Endodermal cell (in vitro differentiated cells): ENCODE measurements at regions not wholly inside any gene's neighbourhood (a gene's known extent, or its start where the extent isn't known, plus 50 kb on each side); places are given as distances from the start of the nearest gene placed in this dataset.

Experiments used
- DNase-seq: peaks from one replicate; pipeline ENCODE4 v3.0.0-alpha.2; 2017
- H3K27ac ChIP-seq: 2 replicates; pipeline ENCODE4 v1.5.1; 2013; ENCODE audit warnings: mild to moderate bottlenecking, low read depth, low read length, moderate library complexity
- H3K27me3 ChIP-seq: 2 replicates; pipeline ENCODE4 v1.6.1; 2013; ENCODE audit warnings: mild to moderate bottlenecking, low read length, moderate library complexity; ENCODE audit not compliant: insufficient read depth, control insufficient read depth, poor library complexity, severe bottlenecking
- H3K36me3 ChIP-seq: 2 replicates; pipeline ENCODE4 v1.7.0; 2013; ENCODE audit warnings: mild to moderate bottlenecking, low read length, moderate library complexity; ENCODE audit not compliant: control insufficient read depth, insufficient read depth
- H3K4me1 ChIP-seq: one replicate; pipeline ENCODE4 v1.7.0; 2013; ENCODE audit warnings: low read length; ENCODE audit not compliant: control insufficient read depth, insufficient read depth
- H3K4me3 ChIP-seq: 2 replicates; pipeline ENCODE4 v1.5.1; 2013; ENCODE audit warnings: mild to moderate bottlenecking, low read length, moderate library complexity
- H3K9ac ChIP-seq: 2 replicates; pipeline ENCODE4 v1.6.1; 2013; ENCODE audit warnings: mild to moderate bottlenecking, low read length, moderate library complexity; ENCODE audit not compliant: poor library complexity, severe bottlenecking; ENCODE audit errors: extremely low read depth
- H3K9me3 ChIP-seq: 2 replicates; pipeline ENCODE4 v1.6.1; 2013; ENCODE audit warnings: mild to moderate bottlenecking, low read length, moderate library complexity; ENCODE audit not compliant: control insufficient read depth
- H3K27ac Mint-ChIP-seq: 2 replicates; pipeline ENCODE4 v1.8.0; 2020; ENCODE audit warnings: mixed read lengths
- H3K27me3 Mint-ChIP-seq: 2 replicates; pipeline ENCODE4 v1.8.0; 2021; ENCODE audit warnings: mild to moderate bottlenecking, mixed read lengths; ENCODE audit not compliant: insufficient read depth
- H3K36me3 Mint-ChIP-seq: 2 replicates; pipeline ENCODE4 v1.8.0; 2020; ENCODE audit warnings: low read depth, mixed read lengths
- H3K4me1 Mint-ChIP-seq: 2 replicates; pipeline ENCODE4 v1.8.0; 2020; ENCODE audit warnings: mixed read lengths
- H3K4me3 Mint-ChIP-seq: 2 replicates; pipeline ENCODE4 v1.8.0; 2020; ENCODE audit warnings: mild to moderate bottlenecking, moderate library complexity, mixed read lengths
- H3K9me3 Mint-ChIP-seq: 2 replicates; pipeline ENCODE4 v1.8.0; 2020; ENCODE audit warnings: mild to moderate bottlenecking, mixed read lengths
- CTCF ChIP-seq: fragments of 200-600 bp; sonication (generic); conservative IDR thresholded peaks from 2 replicates; pipeline ENCODE4 v1.5.0; 2021; ENCODE audit warnings: antibody characterized with exemption, mild to moderate bottlenecking
- WGBS, 2 experiments: methylation state at CpG; one replicate each; pipeline versions ENCODE4 v1.1.5 to v1.1.7; 2013; ENCODE audit warnings: missing lambda C conversion rate in 2 of 2, mixed read lengths in 1 of 2; ENCODE audit not compliant: insufficient coverage in 1 of 2, insufficient read length in 1 of 2; 5-methylcytosine and 5-hydroxymethylcytosine counted together

DNA sequence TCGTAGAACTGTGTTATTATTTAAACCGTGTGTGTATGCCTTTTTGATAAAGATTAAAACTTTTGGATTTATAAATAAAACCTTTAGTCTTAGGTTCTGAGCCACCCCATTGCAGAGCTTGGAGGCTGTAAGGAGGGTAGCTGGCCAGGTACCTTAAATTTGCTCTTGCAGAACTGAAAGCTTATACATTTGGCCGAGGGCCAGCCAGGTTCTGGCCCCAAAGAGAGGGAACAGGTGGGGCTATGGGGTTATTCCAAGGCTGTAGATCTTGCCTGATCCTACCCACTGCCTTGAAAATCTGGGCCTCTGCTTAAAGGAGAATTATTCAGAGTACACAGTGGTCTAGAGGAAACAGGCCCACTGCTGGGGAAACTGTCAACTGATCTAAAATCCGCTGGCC is 59.6 kb downstream of the CAMK2N1 start:
- no peaks in the 10 kb centered on the region for H3K36me3 ChIP-seq
- H3K4me1 ChIP-seq, result peaks cover 4% of the 10 kb centered on the region
- no peak for DNase-seq
- TF ChIP-seq CTCF, result no peak
- H3K4me3 Mint-ChIP-seq, result no peak overlapping the region
- no peak overlapping the region for H3K27ac ChIP-seq
- WGBS, 2 experiments, result 87 to 92% methylated on average over 2 to 4 of the region's 4 CpGs
- H3K27me3 Mint-ChIP-seq, result peaks cover 73% of the 10 kb centered on the region
- H3K4me3 ChIP-seq, result no peak overlapping the region
- H3K4me1 Mint-ChIP-seq, result peaks cover 8% of the 10 kb centered on the region
- peaks cover 19% of the 10 kb centered on the region for H3K27me3 ChIP-seq
- H3K36me3 Mint-ChIP-seq, result peaks cover 3% of the 10 kb centered on the region
- peaks cover 35% of the 10 kb centered on the region for H3K9me3 Mint-ChIP-seq
- H3K9ac ChIP-seq, result no peak overlapping the region
- H3K27ac Mint-ChIP-seq, result no peak overlapping the region
- peaks cover 45% of the 10 kb centered on the region for H3K9me3 ChIP-seq

- H3K4me3 ChIP-seq, result no peak overlapping the region
- H3K9me3 Mint-ChIP-seq, result peaks cover 37% of the 10 kb centered on the region
- H3K36me3 ChIP-seq, result no peaks in the 10 kb centered on the region
- DNase-seq, result no peak
- H3K4me3 Mint-ChIP-seq, result no peak overlapping the region
- H3K36me3 Mint-ChIP-seq, result peaks cover 3% of the 10 kb centered on the region
- no peak for TF ChIP-seq CTCF
- H3K9me3 ChIP-seq, result peaks cover 52% of the 10 kb centered on the region
- H3K4me1 Mint-ChIP-seq, result peaks cover 5% of the 10 kb centered on the region
- H3K27me3 ChIP-seq, result peaks cover 26% of the 10 kb centered on the region
- peaks cover 4% of the 10 kb centered on the region for H3K4me1 ChIP-seq
- no peak overlapping the region for H3K9ac ChIP-seq
- 100% methylated on average over 1 of the region's 2 CpGs for WGBS, 2 experiments
- no peak overlapping the region for H3K27ac ChIP-seq
- no peak overlapping the region for H3K27ac Mint-ChIP-seq
- peaks cover 81% of the 10 kb centered on the region for H3K27me3 Mint-ChIP-seq
Measured at GRCh38 chr1:20425622-20426021, 60.4 kb downstream of the CAMK2N1 start.

- peaks cover 37% of the 10 kb centered on the region for H3K9me3 Mint-ChIP-seq
- peaks cover 88% of the 10 kb centered on the region for H3K27me3 Mint-ChIP-seq
- H3K36me3 Mint-ChIP-seq, result peaks cover 3% of the 10 kb centered on the region
Measured at GRCh38 chr1:20423169-20423795, 62.7 kb downstream of the CAMK2N1 start.

More at GRCh38 chr1:20423169-20423795, 62.7 kb downstream of the CAMK2N1 start:
- Histone ChIP-seq H3K9ac (no peak overlapping the region), H3K4me3 (no peak overlapping the region), H3K9me3 (peaks cover 52% of the 10 kb centered on the region), H3K27me3 (peaks cover 40% of the 10 kb centered on the region), H3K4me1 (peaks cover 9% of the 10 kb centered on the region), H3K36me3 (no peaks in the 10 kb centered on the region), H3K27ac (no peak overlapping the region)
- H3K4me3 Mint-ChIP-seq, result no peak overlapping the region
- WGBS, 2 experiments, result 92% methylated on average over 3 of the region's 3 CpGs; no CpG with 5 or more reads in 1 of the 2 experiments
- DNase-seq, result no peak
- H3K4me1 Mint-ChIP-seq, result peaks cover 18% of the 10 kb centered on the region
- no peak overlapping the region for H3K27ac Mint-ChIP-seq
- TF ChIP-seq CTCF, result no peak
